HUES64 (cell line): ENCODE measurements at regions not wholly inside any gene's neighbourhood (a gene's known extent, or its start where the extent isn't known, plus 50 kb on each side); places are given as distances from the start of the nearest gene placed in this dataset.

Experiments
- H3K27ac ChIP-seq: 2 replicates; pipeline ENCODE4 v1.7.0; 2013; ENCODE audit warnings: low read depth, low read length, inconsistent platforms
- H3K27me3 ChIP-seq: 2 replicates; pipeline ENCODE4 v1.6.1; 2013; ENCODE audit warnings: mild to moderate bottlenecking, low read length; ENCODE audit not compliant: insufficient read depth
- H3K36me3 ChIP-seq: 2 replicates; pipeline ENCODE4 v1.6.1; 2013; ENCODE audit warnings: mild to moderate bottlenecking, low read length; ENCODE audit not compliant: insufficient read depth
- H3K4me1 ChIP-seq: 2 replicates; pipeline ENCODE4 v1.6.1; 2013; ENCODE audit warnings: mild to moderate bottlenecking, low read length, moderate library complexity; ENCODE audit not compliant: insufficient read depth
- H3K4me3 ChIP-seq: 2 replicates; pipeline ENCODE4 v1.5.1; 2013; ENCODE audit warnings: mild to moderate bottlenecking, low read length, moderate library complexity
- H3K9ac ChIP-seq: 2 replicates; pipeline ENCODE4 v1.6.1; 2013; ENCODE audit warnings: mild to moderate bottlenecking, low read depth, low read length
- H3K9me3 ChIP-seq: 2 replicates; pipeline ENCODE4 v1.6.1; 2013; ENCODE audit warnings: low read depth, low read length; ENCODE audit not compliant: insufficient read depth
- WGBS: fragments of 150-250, 120-280 bp; methylation state at CpG from one replicate; pipeline ENCODE4 v1.1.7; 2013; ENCODE audit warnings: missing lambda C conversion rate; 5-methylcytosine and 5-hydroxymethylcytosine counted together

DNA sequence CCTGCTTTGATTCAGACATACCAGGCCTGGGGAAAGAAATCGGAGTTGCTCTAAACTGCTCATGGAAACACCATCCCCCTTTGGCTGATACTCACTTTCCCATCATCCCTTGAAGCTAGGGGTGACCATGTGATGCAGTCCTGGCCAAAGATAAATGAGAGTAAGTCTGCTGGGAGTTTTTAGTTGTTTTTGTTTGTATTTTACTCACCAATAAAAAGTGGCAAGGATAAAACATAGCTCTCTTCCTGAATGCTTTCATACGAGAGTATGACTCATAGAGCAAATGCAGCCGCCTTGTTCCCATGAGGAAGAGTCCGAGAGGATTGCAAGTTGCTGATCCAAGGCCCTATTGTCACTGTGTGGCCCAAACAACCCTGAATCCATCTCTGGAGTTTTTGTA lies 126.4 kb upstream of the TMEM132C start:
- Histone ChIP-seq H3K36me3 (no peaks in the 10 kb centered on the region), H3K27me3 (no peaks in the 10 kb centered on the region), H3K27ac (no peak overlapping the region), H3K9me3 (no peaks in the 10 kb centered on the region), H3K9ac (no peak overlapping the region), H3K4me1 (peaks cover 5% of the 10 kb centered on the region; the same call in 1 of the 2 replicates), H3K4me3 (no peak overlapping the region)
- 67% methylated on average over 4 of the region's 4 CpGs for WGBS

- Histone ChIP-seq H3K4me1 (no peaks in the 10 kb centered on the region), H3K36me3 (no peaks in the 10 kb centered on the region), H3K4me3 (no peak overlapping the region), H3K9ac (no peak overlapping the region), H3K27ac (no peak overlapping the region), H3K27me3 (no peaks in the 10 kb centered on the region), H3K9me3 (no peaks in the 10 kb centered on the region)
- WGBS: 94% methylated on average over 5 of the region's 5 CpGs
These were observed 116.0 kb upstream of the TMEM132C start for GRCh38 chr12:128150961-128151360.

DNA sequence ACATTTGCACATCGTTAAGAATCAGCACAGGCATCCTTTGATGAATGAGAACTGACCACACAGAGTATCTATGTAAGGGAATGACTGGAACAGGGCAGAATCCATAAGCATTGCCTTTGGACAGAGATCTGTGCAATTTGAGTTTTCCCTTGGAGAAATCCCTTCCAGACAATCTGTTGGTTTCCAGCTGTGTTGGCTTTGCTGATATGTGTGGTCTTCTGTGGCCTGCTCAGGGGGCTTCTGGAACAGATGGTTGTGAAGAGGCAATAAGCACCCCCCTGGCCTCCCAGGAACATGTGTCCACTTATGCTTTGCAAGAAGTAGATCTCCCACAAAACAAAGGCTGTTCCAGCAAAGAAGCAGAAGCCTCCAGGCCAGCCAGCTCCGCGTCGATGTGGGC lies 111.4 kb upstream of the TMEM132C start:
- H3K27ac ChIP-seq: no peak overlapping the region
- no peaks in the 10 kb centered on the region for H3K27me3 ChIP-seq
- no peak overlapping the region for H3K9ac ChIP-seq
- H3K9me3 ChIP-seq: no peaks in the 10 kb centered on the region
- 94% methylated on average over 4 of the region's 4 CpGs for WGBS
- H3K4me3 ChIP-seq: no peak overlapping the region
- H3K36me3 ChIP-seq: no peaks in the 10 kb centered on the region
- peaks cover 12% of the 10 kb centered on the region for H3K4me1 ChIP-seq

GRCh38 chr12:128163086-128163485 lies 103.9 kb upstream of the TMEM132C start:
- no peak overlapping the region for H3K9ac ChIP-seq
- H3K36me3 ChIP-seq: no peaks in the 10 kb centered on the region
- H3K4me1 ChIP-seq: peaks cover 17% of the 10 kb centered on the region
- WGBS: 94% methylated on average over 5 of the region's 5 CpGs
- H3K27ac ChIP-seq: no peak overlapping the region
- H3K4me3 ChIP-seq: no peak overlapping the region
- no peaks in the 10 kb centered on the region for H3K27me3 ChIP-seq
- no peaks in the 10 kb centered on the region for H3K9me3 ChIP-seq

DNA sequence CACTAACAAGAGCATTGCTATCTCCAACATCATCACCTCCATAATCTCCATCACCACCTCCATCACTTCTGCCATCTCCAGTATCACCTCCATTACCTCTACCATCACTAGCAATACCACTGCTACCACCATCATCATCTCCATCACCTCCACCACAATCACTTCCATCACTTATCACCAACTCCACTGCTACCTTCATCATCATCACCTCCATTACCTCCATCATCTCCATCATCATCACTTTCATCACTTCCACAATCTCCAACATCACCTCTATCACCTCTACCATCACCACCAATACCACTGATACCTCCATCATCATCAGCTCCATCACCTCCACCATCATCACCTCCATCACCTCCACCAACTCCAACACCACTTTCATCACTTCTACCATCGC lies 102.4 kb upstream of the TMEM132C start:
- no peak overlapping the region for H3K27ac ChIP-seq
- H3K27me3 ChIP-seq: no peaks in the 10 kb centered on the region
- 94% methylated on average over 1 of the region's 1 CpG for WGBS
- H3K4me1 ChIP-seq: peaks cover 21% of the 10 kb centered on the region; the same call in 1 of the 2 replicates
- H3K4me3 ChIP-seq: no peak overlapping the region
- no peaks in the 10 kb centered on the region for H3K9me3 ChIP-seq
- H3K9ac ChIP-seq: no peak overlapping the region
- H3K36me3 ChIP-seq: no peaks in the 10 kb centered on the region

- Histone ChIP-seq H3K4me1 (peaks cover 24% of the 10 kb centered on the region; the same call in 1 of the 2 replicates), H3K27ac (no peak overlapping the region), H3K36me3 (no peaks in the 10 kb centered on the region), H3K27me3 (no peaks in the 10 kb centered on the region), H3K9me3 (no peaks in the 10 kb centered on the region), H3K9ac (no peak overlapping the region), H3K4me3 (no peak overlapping the region)
- 95% methylated on average over 3 of the region's 3 CpGs for WGBS
These were observed 101.6 kb upstream of the TMEM132C start for GRCh38 chr12:128165387-128165786.

- no peaks in the 10 kb centered on the region for H3K36me3 ChIP-seq
- peaks cover 21% of the 10 kb centered on the region; the same call in 1 of the 2 replicates for H3K4me1 ChIP-seq
- no peaks in the 10 kb centered on the region for H3K27me3 ChIP-seq
- no peak overlapping the region for H3K4me3 ChIP-seq
- 61% methylated on average over 5 of the region's 5 CpGs for WGBS
- H3K9me3 ChIP-seq: no peaks in the 10 kb centered on the region
- no peak overlapping the region for H3K27ac ChIP-seq
- no peak overlapping the region for H3K9ac ChIP-seq
These were observed 98.7 kb upstream of the TMEM132C start for GRCh38 chr12:128168273-128168672.

DNA sequence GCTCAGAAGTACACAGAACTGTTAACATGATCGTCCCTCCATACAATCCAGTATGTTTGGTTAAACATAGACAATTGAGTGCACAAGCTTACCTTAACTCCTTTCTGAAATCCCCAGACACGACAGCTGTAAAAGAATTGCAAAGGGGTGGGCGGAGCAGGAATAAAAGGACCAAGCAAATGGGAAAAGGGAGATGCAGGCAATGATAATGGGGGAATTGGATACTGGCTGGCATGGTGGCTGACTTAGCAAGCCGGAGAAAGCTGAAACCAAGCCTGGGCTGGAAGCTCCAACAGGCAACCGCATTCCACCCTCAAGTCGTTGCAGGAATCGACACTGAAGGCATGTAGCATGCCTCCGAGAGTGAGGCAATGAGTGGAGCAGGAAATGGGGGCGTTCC lies 96.8 kb upstream of the TMEM132C start:
- WGBS: 85% methylated on average over 9 of the region's 9 CpGs
- H3K27me3 ChIP-seq: no peaks in the 10 kb centered on the region
- no peak overlapping the region for H3K27ac ChIP-seq
- H3K36me3 ChIP-seq: no peaks in the 10 kb centered on the region
- H3K9ac ChIP-seq: no peak overlapping the region
- peaks cover 19% of the 10 kb centered on the region; the same call in 1 of the 2 replicates for H3K4me1 ChIP-seq
- H3K4me3 ChIP-seq: no peak overlapping the region
- H3K9me3 ChIP-seq: no peaks in the 10 kb centered on the region

DNA sequence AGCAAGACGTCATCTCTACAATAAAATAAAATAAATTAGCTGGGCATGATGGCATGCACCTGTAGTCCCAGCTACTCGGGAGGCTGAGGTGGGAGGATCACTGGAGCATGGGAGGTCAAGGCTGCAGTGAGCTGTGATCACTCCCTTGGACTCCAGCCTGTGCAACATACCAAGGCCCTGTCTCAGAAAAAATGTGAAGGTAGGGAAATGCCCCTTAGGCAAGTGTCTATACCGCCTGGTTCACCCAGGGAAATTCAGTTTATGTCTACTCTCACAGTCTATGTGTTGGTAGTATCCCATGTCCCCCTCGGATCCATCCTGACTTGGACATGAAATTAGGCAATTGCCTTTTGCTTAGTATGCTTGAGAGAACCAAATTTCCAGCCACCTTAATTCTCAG lies 88.4 kb upstream of the TMEM132C start:
- Histone ChIP-seq H3K27me3 (no peaks in the 10 kb centered on the region), H3K4me1 (no peaks in the 10 kb centered on the region), H3K36me3 (no peaks in the 10 kb centered on the region), H3K4me3 (no peak overlapping the region), H3K27ac (no peak overlapping the region), H3K9me3 (no peaks in the 10 kb centered on the region), H3K9ac (no peak overlapping the region)
- 91% methylated on average over 3 of the region's 4 CpGs for WGBS

GRCh38 chr12:128178966-128179365 lies 88.0 kb upstream of the TMEM132C start:
- H3K4me1 ChIP-seq: no peaks in the 10 kb centered on the region
- H3K36me3 ChIP-seq: no peaks in the 10 kb centered on the region
- H3K27me3 ChIP-seq: no peaks in the 10 kb centered on the region
- no peak overlapping the region for H3K4me3 ChIP-seq
- H3K27ac ChIP-seq: no peak overlapping the region
- no peak overlapping the region for H3K9ac ChIP-seq
- no peaks in the 10 kb centered on the region for H3K9me3 ChIP-seq
- 75% methylated on average over 2 of the region's 3 CpGs for WGBS

DNA sequence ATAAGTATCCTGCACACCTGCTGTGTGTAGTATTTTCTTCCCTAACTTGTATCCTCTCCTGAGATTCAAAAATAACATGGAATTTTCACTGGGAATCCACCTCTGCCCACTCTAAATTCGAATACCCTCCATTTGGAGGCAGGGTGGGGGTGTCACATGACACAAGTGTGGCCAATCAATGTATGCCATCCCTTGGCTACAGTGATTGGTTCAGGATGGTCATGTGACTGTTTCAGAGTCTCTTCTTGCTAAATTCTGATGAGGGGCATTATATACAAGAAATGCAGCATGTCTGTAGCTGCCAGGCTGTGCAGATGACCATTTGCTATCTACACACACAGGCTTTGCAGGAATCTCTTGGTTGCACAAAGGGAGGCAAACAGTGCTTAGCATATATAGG lies 86.8 kb upstream of the TMEM132C start:
- H3K9me3 ChIP-seq: no peaks in the 10 kb centered on the region
- H3K4me1 ChIP-seq: no peaks in the 10 kb centered on the region
- 100% methylated on average over 1 of the region's 1 CpG for WGBS
- H3K27me3 ChIP-seq: no peaks in the 10 kb centered on the region
- H3K27ac ChIP-seq: no peak overlapping the region
- H3K9ac ChIP-seq: no peak overlapping the region
- no peaks in the 10 kb centered on the region for H3K36me3 ChIP-seq
- no peak overlapping the region for H3K4me3 ChIP-seq

GRCh38 chr12:128190052-128190451 lies 76.9 kb upstream of the TMEM132C start:
- no peak overlapping the region for H3K4me3 ChIP-seq
- H3K36me3 ChIP-seq: no peaks in the 10 kb centered on the region
- H3K27me3 ChIP-seq: no peaks in the 10 kb centered on the region
- H3K9ac ChIP-seq: no peak overlapping the region
- no peaks in the 10 kb centered on the region for H3K9me3 ChIP-seq
- WGBS: 84% methylated on average over 10 of the region's 10 CpGs
- H3K4me1 ChIP-seq: no peaks in the 10 kb centered on the region
- no peak overlapping the region for H3K27ac ChIP-seq
